Activated T-cell treated with anti-CD3 and anti-CD28 coated beads, Interleukin-2, amount 50 U/mL, for 1 hour (primary cell): ENCODE measurements at regions not wholly inside any gene's neighbourhood (a gene's known extent, or its start where the extent isn't known, plus 50 kb on each side); places are given as distances from the start of the nearest gene placed in this dataset.

ENCODE experiments used
- DNase-seq: peaks from one replicate; pipeline ENCODE4 v3.0.0-alpha.2; 2020

- DNase-seq, result no peak
Measured at GRCh38 chr7:67940400-67940799, 943.8 kb downstream of the TYW1 start.

GRCh38 chr7:67947191-67947590 lies 950.6 kb downstream of the TYW1 start:
- DNase-seq, result no peak

- DNase-seq, result no peak
Measured at GRCh38 chr7:67947646-67948045, 951.0 kb downstream of the TYW1 start.

GRCh38 chr7:67950321-67951083 lies 953.9 kb downstream of the TYW1 start:
- no peak for DNase-seq

GRCh38 chr7:67955061-67955460 lies 958.4 kb downstream of the TYW1 start:
- DNase-seq, result no peak

GRCh38 chr7:67962863-67963262 lies 966.2 kb downstream of the TYW1 start:
- no peak for DNase-seq

GRCh38 chr7:67976490-67976889 lies 979.9 kb downstream of the TYW1 start:
- DNase-seq, result no peak

GRCh38 chr7:67983486-67983885 lies 986.9 kb downstream of the TYW1 start:
- no peak for DNase-seq

GRCh38 chr7:67984326-67984725 lies 987.7 kb downstream of the TYW1 start:
- DNase-seq, result no peak

- no peak for DNase-seq
Measured at GRCh38 chr7:67989142-67989541, 992.5 kb downstream of the TYW1 start.

- no peak for DNase-seq
Measured at GRCh38 chr7:67990003-67990402, 993.4 kb downstream of the TYW1 start.

GRCh38 chr7:67990716-67991115 lies 994.1 kb downstream of the TYW1 start:
- no peak for DNase-seq

GRCh38 chr7:67992287-67992686 lies 995.7 kb downstream of the TYW1 start:
- no peak for DNase-seq

GRCh38 chr7:68005992-68006391 lies 1009.4 kb downstream of the TYW1 start:
- DNase-seq, result no peak

- DNase-seq, result no peak
Measured at GRCh38 chr7:68006619-68007018, 1010.0 kb downstream of the TYW1 start.

- DNase-seq, result no peak
Measured at GRCh38 chr7:68009716-68010115, 1013.1 kb downstream of the TYW1 start.

GRCh38 chr7:68014031-68014736 lies 1017.6 kb downstream of the TYW1 start:
- DNase-seq, result no peak

GRCh38 chr7:68015122-68015977 lies 1018.7 kb downstream of the TYW1 start:
- DNase-seq, result no peak

- DNase-seq, result no peak
Measured at GRCh38 chr7:68015978-68016532, 1019.4 kb downstream of the TYW1 start.

GRCh38 chr7:68020102-68020501 lies 1023.5 kb downstream of the TYW1 start:
- no peak for DNase-seq

- no peak for DNase-seq
Measured at GRCh38 chr7:68025369-68025768, 1028.7 kb downstream of the TYW1 start.

- no peak for DNase-seq
Measured at GRCh38 chr7:68030530-68030929, 1033.9 kb downstream of the TYW1 start.
